HepG2 (cell line): ENCODE measurements at regions not wholly inside any gene's neighbourhood (a gene's known extent, or its start where the extent isn't known, plus 50 kb on each side); places are given as distances from the start of the nearest gene placed in this dataset.

Source experiments
- ATAC-seq: fragments of 200-7000 bp; cut with Tn5 transposase; 3 replicates; pipeline ENCODE4 v1.9.1; 2020; ENCODE audit warnings: mild to moderate bottlenecking, moderate library complexity
- BruUV-seq: library from RNA; stranded (reverse); fragments of 400-500 nt; replicated peaks from 2 replicates; lab custom pipeline; 2021; lab: Mats Ljungman, UMichigan
- CTCF ChIA-PET: fragments of 300-600 bp; formaldehyde crosslinking; extraction: SDS; loops from one replicate; lab custom pipeline; 2021; ENCODE audit warnings: low total read pairs, inconsistent platforms, low intra/inter-chr PET ratio; lab: Yijun Ruan, JAX
- POLR2A ChIA-PET: fragments of 350-600 bp; sonication (Branson Sonifier 250); formaldehyde crosslinking; loops from one replicate; lab custom pipeline; 2020; ENCODE audit warnings: antibody characterized with exemption, inconsistent platforms; lab: Yijun Ruan, JAX
- DNase-seq: peaks from one replicate; pipeline ENCODE4 v3.0.0-alpha.2; 2015; ENCODE audit warnings: low spot score
- FAIRE-seq: peaks from 3 replicates; lab custom pipeline; 2011; peaks lifted over from hg19 to GRCh38; lab: Jason Lieb, UNC
- H2AFZ ChIP-seq: one replicate; pipeline ENCODE4 v1.6.1; 2011; ENCODE audit warnings: low read length, inconsistent platforms
- H3K27ac ChIP-seq: fragments of 300-600 bp; 3 replicates; pipeline ENCODE4 v1.8.0; 2011; ENCODE audit warnings: mixed run types, mild to moderate bottlenecking, mixed read lengths, low read length, inconsistent platforms; ENCODE audit not compliant: insufficient read depth; ENCODE audit errors: extremely low read length
- H3K27me3 ChIP-seq, 2 experiments: fragments of 200-600 bp in 1 of 2; 2 replicates in 1 of 2; 3 replicates in 1 of 2; pipeline versions ENCODE4 v1.6.0 to v1.8.0; 2011; ENCODE audit warnings: low read length in 2 of 2, mild to moderate bottlenecking in 2 of 2, moderate library complexity in 2 of 2, inconsistent platforms in 1 of 2; ENCODE audit not compliant: insufficient read depth in 2 of 2, control insufficient read depth in 1 of 2
- H3K36me3 ChIP-seq, 2 experiments: fragments of 200-600 bp in 1 of 2; replicated peaks in 1 of 2; 2 replicates in 1 of 2; 3 replicates in 1 of 2; pipeline versions ENCODE4 v1.5.1 to v1.8.0; 2011; ENCODE audit warnings: low read length in 2 of 2, inconsistent platforms in 1 of 2; ENCODE audit not compliant: insufficient read depth in 2 of 2, control insufficient read depth in 1 of 2
- H3K4me1 ChIP-seq: 2 replicates; pipeline ENCODE4 v1.5.1; 2012; ENCODE audit warnings: low read length, inconsistent platforms; ENCODE audit not compliant: insufficient read depth
- H3K4me2 ChIP-seq: 2 replicates; pipeline ENCODE4 v1.6.0; 2011; ENCODE audit warnings: low read depth, low read length, inconsistent platforms
- H3K4me3 ChIP-seq, 3 experiments: fragments of 200-600 bp in 1 of 3; sonication (generic), shearing (Covaris generic) in 1 of 3; replicated peaks in 1 of 3; 2 replicates each; pipeline ENCODE4 v1.5.1; 2011 to 2016; ENCODE audit warnings: low read length in 3 of 3, inconsistent platforms in 2 of 3, low read depth in 2 of 3, mild to moderate bottlenecking in 2 of 3, control low read depth in 1 of 3, mixed read lengths in 1 of 3; ENCODE audit not compliant: insufficient read depth in 1 of 3
- H3K79me2 ChIP-seq: one replicate; pipeline ENCODE4 v1.6.1; 2011; ENCODE audit warnings: low read length, inconsistent platforms; ENCODE audit not compliant: insufficient read depth
- H3K9ac ChIP-seq: 2 replicates; pipeline ENCODE4 v1.6.0; 2011; ENCODE audit warnings: mild to moderate bottlenecking, low read depth, low read length, inconsistent platforms; ENCODE audit not compliant: insufficient read depth
- H3K9me3 ChIP-seq: 2 replicates; pipeline ENCODE4 v1.5.1; 2012; ENCODE audit warnings: mild to moderate bottlenecking, low read length
- H4K20me1 ChIP-seq: 2 replicates; pipeline ENCODE4 v1.6.0; 2011; ENCODE audit warnings: inconsistent platforms, mild to moderate bottlenecking, low read length, moderate library complexity; ENCODE audit not compliant: insufficient read depth
- IKZF1 ChIP-seq: fragments of 450-650 bp; IDR thresholded peaks from 2 replicates; pipeline ENCODE4 v1.7.1; 2016
- MAFF ChIP-seq: IDR thresholded peaks from 2 replicates; pipeline ENCODE4 v1.6.1; 2011; ENCODE audit warnings: low read depth, low read length, improper control_type of control experiment
- MAFK ChIP-seq, 2 experiments: IDR thresholded peaks in 1 of 2; conservative IDR thresholded peaks in 1 of 2; 2 replicates each; pipeline ENCODE4 v1.6.1; 2011; ENCODE audit warnings: improper control_type of control experiment in 2 of 2, low read length in 2 of 2
- MXD3 ChIP-seq: IDR thresholded peaks from 2 replicates; pipeline ENCODE4 v1.6.1; 2016; ENCODE audit warnings: mild to moderate bottlenecking, missing biosample characterization, missing genetic modification reagents
- NR2F1 ChIP-seq, 2 experiments: fragments of 450-650 bp in 1 of 2; formaldehyde crosslinking in 1 of 2; IDR thresholded peaks; 2 replicates each; pipeline versions ENCODE4 v1.5.0 to v1.6.1; 2016 to 2020; ENCODE audit warnings: mild to moderate bottlenecking in 1 of 2, missing compliant biosample characterization in 1 of 2, missing genetic modification reagents in 1 of 2, moderate library complexity in 1 of 2
- TGIF2 ChIP-seq: IDR thresholded peaks from 2 replicates; pipeline ENCODE4 v1.6.1; 2016; ENCODE audit warnings: control low read depth, missing compliant biosample characterization
- ZNF652 ChIP-seq: IDR thresholded peaks from 2 replicates; pipeline ENCODE4 v1.6.1; 2016; ENCODE audit warnings: low read depth, borderline replicate concordance
- WGBS: methylation state at CpG from one replicate; pipeline ENCODE4 v1.1.6; 2017; ENCODE audit warnings: low lambda C conversion rate; 5-methylcytosine and 5-hydroxymethylcytosine counted together
- in situ Hi-C: cut with HindIII; loops from 2 replicates; pipeline ENCODE4 v1.10.0; 2017; ENCODE audit warnings: low pct_unique_long_range_greater_than_20kb; ENCODE audit not compliant: extremely low pct_ligation_motif_present
- intact Hi-C: fragments of 100-400 bp; cut with micrococcal nuclease; formaldehyde crosslinking; loops from one replicate; pipeline ENCODE4 v1.10.0; 2022; ENCODE audit not compliant: unreplicated experiment
- TF ChIP-seq, protein P1 (sequence below): conservative IDR thresholded peaks from 2 replicates; pipeline ENCODE4 v1.6.1; 2018; ENCODE audit warnings: missing genetic modification reagents
- TF ChIP-seq, protein P2 (sequence below): sonication (generic); formaldehyde crosslinking; IDR thresholded peaks from 2 replicates; pipeline ENCODE4 v1.8.0; 2022; ENCODE audit warnings: missing genetic modification reagents, mild to moderate bottlenecking, borderline replicate concordance

DNA sequence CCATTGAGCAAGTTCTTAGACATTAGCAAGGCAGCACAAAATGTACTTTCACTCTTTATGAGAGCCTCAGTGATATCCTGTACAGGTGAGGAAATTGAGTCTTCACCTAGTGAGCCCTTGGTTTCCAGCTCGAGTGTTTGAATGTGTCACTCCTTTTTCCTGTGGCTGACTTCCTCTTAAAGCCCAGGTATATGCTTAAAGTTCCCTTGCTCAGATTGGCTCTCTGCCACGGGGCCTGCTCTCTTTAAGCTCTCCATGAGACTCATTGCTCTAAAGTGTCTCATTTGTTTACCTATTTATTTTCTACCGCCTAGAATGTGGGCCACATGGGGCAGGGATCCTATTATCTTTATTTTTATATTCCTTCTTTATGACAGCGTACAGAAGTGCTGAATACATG is 324.9 kb downstream of the SIPA1L2 start:
- in situ Hi-C loops: no loop called here
- Histone ChIP-seq H3K9me3 (no peaks in the 10 kb centered on the region), H3K27me3 (no peaks in the 10 kb centered on the region; a peak in 1 of 5 replicates), H3K36me3 (no peaks in the 10 kb centered on the region), H3K4me2 (no peak overlapping the region), H2AFZ (no peak overlapping the region), H3K79me2 (no peaks in the 10 kb centered on the region), H3K27ac (no peak overlapping the region)
- POLR2A ChIA-PET: no interaction called here
- CTCF ChIA-PET: no interaction called here
- FAIRE-seq: no peak
- BruUV-seq: no TSS peak
- TF ChIP-seq TGIF2 (CRISPR knock-in tag): no peak
- TF ChIP-seq MXD3 (CRISPR knock-in tag): no peak
- TF ChIP-seq IKZF1: no peak
- no peak for TF ChIP-seq ZNF652 (CRISPR knock-in tag)
- TF ChIP-seq NR2F1 (CRISPR knock-in tag; IDR thresholded peaks at IDR 0.05): no peak
- TF ChIP-seq, all 625 proteins: peak for 0
- intact Hi-C loops: no loop called here
- H4K20me1 ChIP-seq: no peaks in the 10 kb centered on the region
- ATAC-seq: no peak
- H3K9ac ChIP-seq: no peak overlapping the region
- 0% methylated on average over 4 of the region's 4 CpGs for WGBS
- no peak overlapping the region for H3K4me3 ChIP-seq
- no peak for DNase-seq
- no peaks in the 10 kb centered on the region for H3K4me1 ChIP-seq

GRCh38 chr1:232303222-232303620 is 326.7 kb downstream of the SIPA1L2 start:
- H3K4me1 ChIP-seq: no peaks in the 10 kb centered on the region
- no peaks in the 10 kb centered on the region for H3K36me3 ChIP-seq
- H4K20me1 ChIP-seq: no peaks in the 10 kb centered on the region
- H2AFZ ChIP-seq: no peak overlapping the region
- in situ Hi-C loops: no loop called here
- TF ChIP-seq MAFK (conservative IDR thresholded peaks at IDR 0.05 in 1 of 2, IDR thresholded peaks at IDR 0.05 in 1 of 2; ENCODE audit: low read length in 2 of 2) (peak; percentile 55 to 74; a peak in 3 of 4 replicates), MAFF (peak; percentile 58)
- TF ChIP-seq, protein P1, sequence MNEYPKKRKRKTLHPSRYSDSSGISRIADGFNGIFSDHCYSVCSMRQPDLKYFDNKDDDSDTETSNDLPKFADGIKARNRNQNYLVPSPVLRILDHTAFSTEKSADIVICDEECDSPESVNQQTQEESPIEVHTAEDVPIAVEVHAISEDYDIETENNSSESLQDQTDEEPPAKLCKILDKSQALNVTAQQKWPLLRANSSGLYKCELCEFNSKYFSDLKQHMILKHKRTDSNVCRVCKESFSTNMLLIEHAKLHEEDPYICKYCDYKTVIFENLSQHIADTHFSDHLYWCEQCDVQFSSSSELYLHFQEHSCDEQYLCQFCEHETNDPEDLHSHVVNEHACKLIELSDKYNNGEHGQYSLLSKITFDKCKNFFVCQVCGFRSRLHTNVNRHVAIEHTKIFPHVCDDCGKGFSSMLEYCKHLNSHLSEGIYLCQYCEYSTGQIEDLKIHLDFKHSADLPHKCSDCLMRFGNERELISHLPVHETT: no peak
- TF ChIP-seq, protein P2, sequence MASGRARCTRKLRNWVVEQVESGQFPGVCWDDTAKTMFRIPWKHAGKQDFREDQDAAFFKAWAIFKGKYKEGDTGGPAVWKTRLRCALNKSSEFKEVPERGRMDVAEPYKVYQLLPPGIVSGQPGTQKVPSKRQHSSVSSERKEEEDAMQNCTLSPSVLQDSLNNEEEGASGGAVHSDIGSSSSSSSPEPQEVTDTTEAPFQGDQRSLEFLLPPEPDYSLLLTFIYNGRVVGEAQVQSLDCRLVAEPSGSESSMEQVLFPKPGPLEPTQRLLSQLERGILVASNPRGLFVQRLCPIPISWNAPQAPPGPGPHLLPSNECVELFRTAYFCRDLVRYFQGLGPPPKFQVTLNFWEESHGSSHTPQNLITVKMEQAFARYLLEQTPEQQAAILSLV (CRISPR knock-in tag): no peak
- TF ChIP-seq, all 625 proteins: peak for 2
- ChIA-PET POLR2A (no interaction called here), CTCF (no interaction called here)
- no peak for FAIRE-seq
- Histone ChIP-seq H3K27ac (no peak overlapping the region), H3K9ac (no peak overlapping the region), H3K79me2 (no peaks in the 10 kb centered on the region), H3K4me3 (no peak overlapping the region), H3K9me3 (no peaks in the 10 kb centered on the region), H3K27me3 (no peaks in the 10 kb centered on the region), H3K4me2 (no peak overlapping the region)
- DNase-seq: no peak
- no TSS peak for BruUV-seq
- ATAC-seq: no peak
- WGBS: 55% methylated on average over 5 of the region's 5 CpGs
- intact Hi-C loops: no loop called here
